Embryonic facial prominence (tissue), 1 donor: ENCODE measurements at regions not wholly inside any gene's neighbourhood (a gene's known extent, or its start where the extent isn't known, plus 50 kb on each side); places are given as distances from the start of the nearest gene placed in this dataset.

Experiments used
- DNase-seq: peaks from one replicate; pipeline ENCODE4 v3.0.0-alpha.2; 2016; ENCODE audit errors: extremely low spot score

GRCh38 chr9:11722957-11723356 lies 970.2 kb upstream of the TYRP1 start:
- DNase-seq, result no peak

GRCh38 chr9:11726659-11727058 lies 966.5 kb upstream of the TYRP1 start:
- no peak for DNase-seq

- no peak for DNase-seq
Observed at GRCh38 chr9:11735391-11735790, 957.8 kb upstream of the TYRP1 start.

- no peak for DNase-seq
Observed at GRCh38 chr9:11742471-11742870, 950.7 kb upstream of the TYRP1 start.

DNA sequence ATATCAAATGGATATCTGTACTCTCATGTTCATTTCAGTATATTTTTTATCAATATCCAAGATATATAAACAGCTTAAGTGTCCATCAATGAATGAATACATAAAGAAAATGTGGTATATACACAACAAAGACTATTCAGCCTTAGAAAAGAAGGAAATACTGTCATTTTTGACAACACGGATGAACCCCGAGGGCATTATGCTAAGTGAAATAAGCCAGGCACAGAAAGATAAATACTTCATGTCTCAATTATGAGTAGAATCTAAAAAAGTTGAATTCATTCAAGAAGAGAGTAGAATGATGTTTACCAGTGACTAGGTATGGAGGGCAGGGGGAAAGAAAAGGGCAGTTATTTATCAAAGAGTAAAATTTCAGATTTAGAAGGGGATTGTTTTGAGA lies 949.8 kb upstream of the TYRP1 start:
- DNase-seq, result no peak

DNA sequence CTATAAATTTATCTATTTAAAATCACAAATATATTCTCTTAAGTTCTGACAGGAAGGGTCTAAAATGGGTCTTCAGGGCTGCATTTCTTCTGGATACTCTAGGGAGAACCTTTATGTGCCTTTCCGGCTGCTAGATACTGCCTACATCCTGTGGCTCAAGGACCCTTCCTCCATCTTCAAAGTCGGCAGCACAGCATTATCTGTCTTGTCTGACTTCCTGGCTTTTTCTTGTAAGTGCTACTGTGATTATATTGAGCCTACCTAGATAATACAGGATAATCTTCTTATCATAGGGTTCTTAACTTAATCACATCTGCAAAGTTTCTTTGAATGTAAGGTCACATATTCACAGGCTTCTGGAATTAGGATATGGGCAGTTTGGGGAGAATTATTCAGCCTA lies 943.8 kb upstream of the TYRP1 start:
- DNase-seq, result no peak

GRCh38 chr9:11755951-11756350 lies 937.2 kb upstream of the TYRP1 start:
- DNase-seq, result no peak

- no peak for DNase-seq
Observed at GRCh38 chr9:11757408-11757807, 935.8 kb upstream of the TYRP1 start.

DNA sequence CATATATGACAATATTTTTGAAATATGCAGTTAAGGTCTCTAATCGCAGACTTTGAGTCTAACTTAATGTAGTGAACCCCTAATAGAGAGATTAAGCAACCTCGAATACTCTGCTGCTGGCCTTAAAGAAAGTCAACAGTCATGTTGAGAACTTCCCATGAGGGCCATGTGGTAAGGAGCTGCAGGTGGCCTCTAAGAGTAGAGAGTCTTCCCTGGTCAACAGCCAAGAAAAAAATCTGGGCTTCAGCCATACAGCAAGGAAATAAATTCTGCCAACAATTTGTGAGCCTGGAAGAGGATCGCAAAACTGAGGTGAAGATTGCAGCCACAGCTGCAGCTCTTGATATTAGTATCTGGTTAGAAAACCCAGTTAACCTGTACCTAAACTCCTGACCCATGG lies 935.2 kb upstream of the TYRP1 start:
- DNase-seq, result no peak

DNA sequence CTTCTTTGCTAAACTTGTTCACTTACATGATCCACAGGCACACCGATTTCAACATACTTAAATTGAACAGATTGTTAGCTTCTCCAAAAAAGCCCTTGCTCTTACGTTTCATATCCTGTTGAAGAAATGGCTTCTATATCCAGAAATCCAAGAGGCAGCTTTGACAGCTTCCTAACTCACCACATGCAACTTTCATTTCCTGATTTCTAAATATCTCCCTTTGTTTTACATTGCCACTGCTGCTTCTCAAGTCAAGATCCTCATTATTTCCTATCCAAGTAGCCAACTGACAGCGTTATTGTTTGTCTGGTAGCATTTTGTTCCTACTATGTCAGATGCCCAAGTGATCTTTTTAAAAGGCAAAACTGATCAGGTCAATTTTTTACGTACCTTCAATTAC lies 913.2 kb upstream of the TYRP1 start:
- DNase-seq, result no peak

DNA sequence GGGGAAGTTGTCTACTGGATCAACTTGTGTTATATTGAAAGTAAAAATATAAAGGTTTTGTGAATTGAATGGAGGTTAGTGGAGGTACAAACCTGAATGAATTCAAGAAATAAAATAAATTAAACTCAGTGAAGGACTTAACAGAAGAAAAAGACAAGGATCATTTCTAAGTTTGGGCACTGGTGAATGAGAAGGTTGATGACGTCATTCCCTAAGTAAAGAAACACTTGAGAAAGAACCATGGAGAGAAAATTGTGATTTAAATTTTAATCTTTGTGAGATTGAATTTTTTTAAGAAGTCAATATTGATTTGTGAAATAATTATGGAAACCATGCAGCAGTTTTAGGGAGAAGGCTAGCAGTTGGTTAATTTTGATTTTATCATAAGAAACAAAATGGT lies 900.3 kb upstream of the TYRP1 start:
- no peak for DNase-seq

- DNase-seq, result no peak
Observed at GRCh38 chr9:11794984-11795383, 898.2 kb upstream of the TYRP1 start.

DNA sequence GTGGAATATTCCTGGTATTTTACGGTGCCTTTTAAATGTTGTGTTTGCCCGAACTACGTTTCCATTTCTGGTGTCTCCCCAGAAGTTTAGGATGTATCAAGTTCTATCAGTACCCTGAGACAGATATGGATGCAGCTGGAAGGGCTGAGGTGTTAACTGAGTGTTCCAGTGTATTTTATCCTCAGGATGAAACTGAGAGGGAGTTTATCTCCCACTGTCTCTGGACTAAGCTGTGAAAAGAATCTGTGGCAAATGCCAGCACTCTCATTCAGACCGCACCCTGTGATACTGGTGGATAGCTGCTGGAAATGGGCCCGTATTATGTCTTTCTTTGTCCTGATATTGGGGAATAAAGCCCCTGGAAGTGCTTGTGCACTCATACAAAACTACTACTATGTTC lies 887.2 kb upstream of the TYRP1 start:
- DNase-seq, result no peak

DNA sequence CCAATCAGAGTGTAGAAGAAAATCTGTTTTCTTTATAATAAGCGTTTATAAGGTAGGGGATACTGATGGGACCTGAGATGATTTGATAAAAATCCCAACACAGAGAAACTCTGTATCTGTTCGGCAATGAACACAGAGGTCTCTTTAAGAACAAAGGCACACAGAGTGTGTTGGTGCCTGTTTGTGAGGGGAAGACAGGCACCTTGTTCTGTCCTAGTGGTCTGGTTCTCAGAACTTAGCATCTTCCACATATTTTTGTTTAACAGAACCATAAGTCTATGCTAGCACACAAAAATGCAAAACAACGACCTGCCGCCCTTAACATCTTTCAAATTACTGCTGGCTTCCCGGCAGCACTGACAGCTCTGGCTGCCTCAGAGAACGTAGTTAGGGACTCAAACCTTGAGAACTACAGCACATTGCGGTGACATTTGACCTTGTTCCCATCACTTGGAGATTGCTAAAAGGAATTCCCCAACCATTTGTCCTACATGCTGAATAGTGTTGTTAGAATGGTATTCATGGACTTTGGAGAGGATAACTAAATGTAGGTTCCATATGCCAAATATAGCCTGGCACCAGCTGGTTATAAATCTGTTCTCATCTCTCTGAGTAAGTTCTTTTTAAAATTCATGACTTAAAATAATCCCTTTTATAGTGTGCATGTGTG lies 871.7 kb upstream of the TYRP1 start:
- no peak for DNase-seq

DNA sequence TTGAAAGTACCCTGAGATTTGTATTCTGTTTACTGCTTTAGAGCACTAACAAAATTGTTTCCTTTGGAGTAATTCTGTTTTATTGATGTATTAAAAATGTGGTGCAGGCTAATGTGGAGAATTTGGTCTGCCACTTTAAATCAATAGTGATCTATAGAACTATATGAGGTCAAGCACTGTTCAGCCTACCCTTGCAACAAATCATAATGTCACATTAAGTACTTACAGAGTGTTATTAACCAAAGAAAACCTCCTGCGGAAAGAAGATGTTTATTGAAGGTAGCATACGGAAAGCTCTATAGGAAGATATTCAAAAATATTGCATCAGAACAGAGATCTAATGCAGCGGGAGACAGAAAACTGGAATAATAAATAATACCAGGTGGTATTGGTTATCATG lies 865.0 kb upstream of the TYRP1 start:
- DNase-seq, result no peak

DNA sequence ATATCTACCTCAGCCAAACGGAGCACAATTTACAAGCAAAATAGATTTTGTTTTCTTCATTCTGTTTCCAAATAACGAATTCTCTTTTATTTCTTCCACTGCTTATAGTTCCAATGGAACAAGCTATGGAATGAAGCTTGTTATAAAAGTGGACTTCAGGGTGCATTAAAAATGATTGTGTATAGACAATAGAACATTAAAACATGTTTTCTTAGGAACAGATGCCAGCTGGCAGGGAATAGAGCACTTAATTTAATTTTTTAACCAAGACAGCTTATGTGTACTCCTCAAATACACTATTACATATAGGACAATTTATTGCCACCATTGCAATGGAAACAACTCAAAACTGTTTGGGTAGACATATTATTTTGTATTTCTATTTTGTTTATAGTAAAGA lies 860.1 kb upstream of the TYRP1 start:
- DNase-seq, result no peak

DNA sequence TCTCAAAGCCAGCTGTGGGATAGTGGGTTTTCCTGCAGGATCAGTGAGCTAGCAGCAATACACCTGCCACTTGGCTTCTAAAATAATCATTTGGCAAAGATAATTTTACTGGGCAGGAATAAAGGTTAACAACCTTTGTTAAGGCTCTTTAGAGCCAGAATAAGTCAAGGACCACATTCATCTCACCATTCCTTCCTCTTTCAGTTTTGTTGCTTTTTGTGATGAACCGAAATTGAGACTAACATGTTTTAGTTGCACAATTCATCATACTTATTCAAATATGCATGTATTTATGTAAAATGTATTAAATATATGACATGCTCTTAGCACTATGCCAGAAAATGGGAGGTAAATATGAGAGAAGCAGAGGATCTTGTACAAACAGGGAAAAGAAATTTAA lies 824.4 kb upstream of the TYRP1 start:
- DNase-seq, result no peak

DNA sequence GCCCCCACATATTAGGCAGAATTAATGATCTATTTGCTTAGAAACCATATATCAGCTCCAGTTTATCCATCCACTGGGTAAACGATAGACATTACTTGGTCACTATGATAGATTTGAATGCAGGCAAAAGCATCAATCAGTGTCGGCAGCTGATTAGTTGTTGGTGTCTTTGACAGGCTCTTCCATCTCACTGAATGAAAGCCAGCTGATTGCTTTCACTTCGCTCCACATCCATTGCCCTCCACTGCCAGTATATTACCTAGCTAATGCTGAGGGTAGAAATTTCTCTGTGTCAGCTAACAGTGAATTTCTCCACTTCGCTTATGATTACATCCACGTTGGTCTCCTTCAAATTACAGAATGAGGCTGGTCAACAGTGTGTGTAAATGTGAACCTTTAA lies 821.3 kb upstream of the TYRP1 start:
- DNase-seq, result no peak

- no peak for DNase-seq
Observed at GRCh38 chr9:11872471-11872870, 820.7 kb upstream of the TYRP1 start.

DNA sequence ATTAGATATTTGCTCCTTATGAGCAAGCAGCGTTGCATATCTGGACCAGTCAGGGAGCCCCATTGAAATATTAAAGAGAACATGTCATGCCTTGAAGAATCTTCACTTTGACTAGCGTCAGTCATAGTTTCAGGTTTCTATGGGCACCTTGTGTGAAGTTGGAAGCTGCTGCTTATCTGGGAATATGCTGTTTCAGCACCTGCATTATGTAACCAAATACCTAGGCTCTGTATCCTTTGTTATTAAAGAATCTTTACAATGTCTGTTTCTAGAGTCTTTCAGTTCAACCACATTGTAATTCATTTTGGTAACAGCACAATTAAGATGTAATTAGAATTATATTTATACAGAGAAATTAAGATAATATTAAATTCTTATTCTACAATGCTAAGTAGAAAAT lies 818.8 kb upstream of the TYRP1 start:
- DNase-seq, result no peak

GRCh38 chr9:11892401-11892800 lies 800.8 kb upstream of the TYRP1 start:
- DNase-seq, result no peak

DNA sequence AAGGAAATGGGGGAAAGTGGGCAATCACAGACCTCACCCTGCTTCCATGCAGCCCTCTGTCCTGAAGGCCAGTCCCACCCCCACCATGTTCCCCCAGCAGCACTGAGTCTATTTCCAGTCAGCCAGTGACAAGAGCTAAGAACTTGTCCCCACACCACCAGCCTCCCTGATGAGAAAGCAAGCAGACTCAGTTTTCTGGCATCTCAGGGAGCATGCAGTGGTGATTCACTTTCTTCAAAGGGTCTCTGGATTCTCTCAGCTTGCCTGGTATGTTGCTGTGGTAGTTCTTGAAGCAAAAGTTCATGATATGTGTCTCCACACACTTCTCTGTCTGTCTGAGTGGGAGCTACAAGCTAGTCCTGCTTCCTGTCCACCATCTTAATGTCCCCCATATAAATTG lies 799.9 kb upstream of the TYRP1 start:
- DNase-seq, result no peak

- DNase-seq, result no peak
Observed at GRCh38 chr9:11894136-11894535, 799.0 kb upstream of the TYRP1 start.

GRCh38 chr9:11902610-11903009 lies 790.6 kb upstream of the TYRP1 start:
- DNase-seq, result no peak

- DNase-seq, result no peak
Observed at GRCh38 chr9:11915699-11916098, 777.5 kb upstream of the TYRP1 start.
